ENCODE measurements at regions not wholly inside any gene's neighbourhood (a gene's known extent, or its start where the extent isn't known, plus 50 kb on each side); places are given as distances from the start of the nearest gene placed in this dataset.

DNA sequence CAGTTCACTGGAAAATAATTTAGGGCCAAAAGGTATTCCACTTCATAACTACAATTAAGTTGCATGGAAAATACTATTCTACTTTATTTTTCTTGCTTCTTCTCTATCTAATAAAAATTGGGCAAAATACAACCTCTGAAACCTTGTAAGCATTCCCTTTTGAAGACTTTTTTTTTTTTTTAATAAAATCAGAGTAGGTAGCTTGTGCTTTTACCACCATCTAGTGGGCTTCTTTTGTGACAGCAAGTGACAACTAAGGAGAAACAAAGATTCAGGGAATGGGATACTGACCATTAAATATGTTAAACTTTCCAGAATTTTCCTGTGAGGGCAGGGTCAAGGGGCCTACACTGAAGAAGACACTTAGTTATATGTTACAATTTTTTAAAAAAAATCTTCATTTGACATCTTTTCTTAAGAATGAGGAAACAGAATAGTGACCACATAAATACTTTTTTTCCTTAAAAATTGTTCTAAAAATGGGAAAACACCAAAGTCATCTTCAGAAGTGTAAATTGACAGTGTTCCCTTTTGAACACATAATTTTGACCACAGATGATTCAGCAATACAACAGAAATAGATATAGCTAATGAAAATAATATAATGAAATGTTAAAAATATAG, 1183.2 kb upstream of the ACVR2A start:
- no peak for DNase-seq (ENCODE audit: low read depth in 2 of 2, low spot score in 1 of 2)

DNA sequence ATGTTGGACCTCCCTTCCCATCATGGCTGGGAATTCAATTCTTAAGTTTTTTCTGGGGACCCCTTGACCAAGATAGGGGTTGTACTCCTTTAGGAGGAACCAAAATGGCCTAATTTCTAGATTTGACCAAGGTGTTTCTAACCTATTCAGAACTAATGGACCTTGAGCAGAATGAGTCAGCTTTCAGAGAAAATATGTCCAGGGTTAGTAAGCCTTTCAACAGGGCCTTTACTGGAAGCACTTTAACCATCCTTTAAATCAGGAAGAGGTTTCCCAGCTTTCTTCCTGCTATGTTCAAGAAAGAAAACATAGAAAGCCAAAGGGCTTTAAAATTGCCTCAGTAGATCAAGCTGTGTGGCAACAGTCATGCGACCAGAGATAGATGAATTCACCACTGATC, 1184.9 kb upstream of the ACVR2A start:
- DNase-seq (ENCODE audit: low read depth in 2 of 2, low spot score in 1 of 2), result no peak

GRCh38 chr2:146652311-146652710, 1192.5 kb upstream of the ACVR2A start:
- no peak for DNase-seq (ENCODE audit: low read depth in 2 of 2, low spot score in 1 of 2)

DNA sequence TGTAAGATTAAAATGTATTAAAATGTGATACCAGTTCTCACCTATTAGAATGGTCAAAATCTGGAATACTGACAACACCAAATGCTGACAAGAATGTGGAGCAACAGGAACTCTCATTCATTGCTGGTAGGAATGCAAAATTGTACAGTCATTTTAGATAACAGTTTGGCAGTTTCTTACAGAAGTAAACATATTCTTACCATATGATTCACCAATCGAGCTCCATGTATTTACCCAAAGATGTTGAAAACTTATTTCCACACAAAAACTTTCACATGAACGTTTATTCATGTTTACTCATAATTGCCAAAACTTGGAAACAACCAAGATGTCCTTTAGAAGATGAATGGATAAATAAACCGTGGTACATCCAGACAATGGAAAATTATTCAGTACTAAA, 1193.5 kb upstream of the ACVR2A start:
- DNase-seq (ENCODE audit: low read depth in 2 of 2, low spot score in 1 of 2), result no peak

DNA sequence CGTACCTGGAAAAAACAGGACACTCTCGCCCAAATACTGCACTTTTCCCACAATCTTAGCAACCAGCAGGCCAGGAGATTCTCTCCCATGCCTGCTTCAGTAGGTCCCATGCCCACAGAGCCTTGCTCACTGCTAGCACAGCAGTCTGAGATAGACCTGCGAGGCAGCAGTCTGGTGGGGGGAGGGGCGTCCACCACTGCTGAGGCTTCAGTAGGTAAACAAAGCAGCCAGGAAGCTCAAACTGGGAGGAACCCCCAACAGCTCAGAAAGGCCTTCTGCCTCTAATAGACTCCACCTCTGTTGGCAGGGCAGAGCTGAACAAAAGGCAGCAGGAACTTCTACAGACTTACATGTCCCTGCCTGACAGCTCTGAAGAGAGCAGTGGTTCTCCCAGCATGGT, 1202.8 kb upstream of the ACVR2A start:
- DNase-seq (ENCODE audit: low read depth in 2 of 2, low spot score in 1 of 2), result no peak

- no peak for DNase-seq (ENCODE audit: low read depth in 2 of 2, low spot score in 1 of 2)
Observed at GRCh38 chr2:146634230-146635097, 1210.4 kb upstream of the ACVR2A start.

DNA sequence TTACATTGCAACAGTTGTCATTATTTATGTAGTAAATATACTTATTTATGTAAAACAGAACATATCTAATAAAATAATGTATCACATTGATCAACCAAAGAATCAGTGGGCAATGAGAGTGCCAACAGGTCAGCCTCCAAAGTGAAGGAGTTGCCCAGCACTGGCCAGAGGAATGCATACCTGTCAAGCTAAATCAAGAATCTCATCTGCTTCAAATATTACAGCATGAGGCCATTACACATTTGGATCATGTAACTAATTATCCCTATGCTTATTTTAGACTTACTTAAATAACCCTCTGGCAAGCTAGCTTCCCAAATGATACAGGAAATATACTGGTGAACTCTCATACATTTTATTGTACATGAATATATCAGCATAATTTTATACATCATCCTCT, 1211.7 kb upstream of the ACVR2A start:
- DNase-seq (ENCODE audit: low read depth in 2 of 2, low spot score in 1 of 2), result no peak

DNA sequence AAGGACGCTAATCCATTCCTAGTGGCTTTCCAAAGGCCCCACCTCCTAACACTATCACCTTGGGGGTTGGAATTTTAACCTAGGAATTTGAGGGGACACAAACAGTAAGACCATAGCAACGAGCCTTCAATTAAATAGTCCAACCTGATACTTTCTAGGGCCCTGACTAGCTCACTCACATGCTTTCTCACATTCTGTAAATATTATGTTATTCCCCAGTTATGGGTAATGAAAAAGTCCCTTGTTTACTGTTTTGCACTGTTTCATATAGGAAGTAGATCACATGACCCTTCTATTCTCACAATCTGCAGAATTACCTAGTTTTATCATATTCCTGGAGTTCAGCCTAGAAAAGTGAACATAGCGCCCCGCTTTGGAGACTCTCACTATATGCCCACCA, 1212.1 kb upstream of the ACVR2A start:
- no peak for DNase-seq (ENCODE audit: low read depth in 2 of 2, low spot score in 1 of 2)

DNA sequence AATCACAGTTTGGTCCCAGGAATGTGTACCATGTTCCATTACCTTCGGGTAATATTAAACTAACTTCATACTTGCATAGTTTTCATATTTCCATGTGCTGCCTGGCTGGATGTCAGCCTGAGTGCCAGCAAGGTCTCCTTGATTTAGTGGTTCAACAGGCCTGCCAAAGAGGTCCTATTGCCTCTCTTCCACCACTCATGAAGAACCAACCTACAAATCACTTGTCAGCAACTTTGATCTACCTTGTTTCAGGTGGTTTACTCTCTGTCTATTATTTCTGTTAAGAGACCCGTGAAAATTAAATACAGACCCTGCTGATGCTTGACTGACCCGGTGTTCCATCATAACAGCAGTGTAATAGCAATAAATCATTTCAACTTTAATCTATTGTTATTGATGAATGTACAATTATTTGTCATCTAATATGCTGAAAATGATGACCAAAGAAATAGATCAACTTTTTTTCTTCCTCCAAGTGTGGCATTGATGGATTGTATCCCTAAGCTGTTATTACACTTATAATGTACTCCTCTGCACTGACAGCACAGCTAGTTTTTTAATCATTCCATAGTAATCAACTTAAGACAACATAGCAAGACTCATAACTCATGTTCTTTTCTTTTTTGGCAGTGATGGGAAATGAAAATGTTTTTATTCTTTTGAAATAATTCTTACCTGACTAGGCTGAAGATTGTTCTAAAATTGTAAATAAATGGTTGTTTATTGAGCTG, 1220.2 kb upstream of the ACVR2A start:
- DNase-seq (ENCODE audit: low read depth in 2 of 2, low spot score in 1 of 2), result no peak

- no peak for DNase-seq (ENCODE audit: low read depth in 2 of 2, low spot score in 1 of 2)
Observed at GRCh38 chr2:146623771-146624170, 1221.1 kb upstream of the ACVR2A start.

GRCh38 chr2:146621656-146622055, 1223.2 kb upstream of the ACVR2A start:
- no peak for DNase-seq (ENCODE audit: low read depth in 2 of 2, low spot score in 1 of 2)

DNA sequence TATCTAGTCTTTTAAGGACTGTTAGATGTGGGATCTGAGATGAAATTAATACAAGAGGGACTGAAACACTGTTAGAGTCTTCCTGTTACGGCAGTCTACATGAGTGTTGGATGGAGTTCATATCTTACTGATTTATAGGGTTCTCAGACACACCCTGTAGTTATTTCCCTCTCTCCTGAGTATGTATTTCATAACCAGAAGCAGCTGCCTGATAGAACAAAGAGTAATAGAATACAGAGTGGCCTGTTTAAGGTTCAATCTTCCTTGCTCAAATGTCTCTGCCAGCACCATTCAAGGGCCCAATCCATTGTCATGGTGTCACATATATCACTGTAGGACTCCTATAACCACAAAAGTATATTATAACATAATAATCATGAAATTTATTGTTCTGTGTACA, 1229.1 kb upstream of the ACVR2A start:
- DNase-seq (ENCODE audit: low read depth in 2 of 2, low spot score in 1 of 2), result no peak

DNA sequence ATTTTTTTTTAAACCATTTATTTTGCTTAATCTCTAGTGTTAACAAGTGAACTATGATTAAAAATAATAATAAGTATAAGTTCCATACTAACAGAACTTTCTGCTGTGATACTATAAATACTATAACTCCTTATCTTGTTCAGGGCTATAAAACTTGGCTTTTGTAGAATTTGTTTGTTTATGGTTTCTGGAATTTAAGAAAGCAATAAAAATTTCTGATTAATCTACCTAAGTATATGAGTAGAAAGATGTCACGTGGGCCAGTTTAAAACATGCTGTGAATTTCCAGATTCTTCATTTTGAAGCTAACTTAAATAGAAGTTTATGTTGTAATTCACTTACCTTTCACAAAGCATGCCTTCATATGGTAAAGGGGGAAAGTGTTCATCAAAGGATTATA, 1236.3 kb upstream of the ACVR2A start:
- no peak for DNase-seq (ENCODE audit: low read depth in 2 of 2, low spot score in 1 of 2)

DNA sequence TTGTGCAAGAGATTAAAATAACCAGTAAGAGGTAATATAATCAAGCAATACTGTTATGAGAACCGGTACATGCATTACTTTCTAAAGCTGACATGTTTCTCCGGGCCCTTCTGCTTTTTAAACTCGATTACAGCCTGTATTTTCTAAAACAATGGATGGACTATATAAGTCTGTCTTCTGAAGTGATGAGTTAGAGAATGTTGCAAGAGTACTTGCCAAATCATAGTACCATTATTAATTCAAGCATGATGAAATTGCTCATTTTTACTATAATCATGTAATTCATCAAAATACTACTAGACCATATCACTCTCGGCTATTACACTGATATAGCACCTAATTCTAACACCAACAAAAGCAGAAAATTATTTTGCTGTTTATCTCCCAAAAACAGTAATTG, 1240.3 kb upstream of the ACVR2A start:
- no peak for DNase-seq (ENCODE audit: low read depth in 2 of 2, low spot score in 1 of 2)

GRCh38 chr2:146602856-146603255, 1242.0 kb upstream of the ACVR2A start:
- no peak for DNase-seq (ENCODE audit: low read depth in 2 of 2, low spot score in 1 of 2)

- DNase-seq (ENCODE audit: low read depth in 2 of 2, low spot score in 1 of 2), result no peak
Observed at GRCh38 chr2:146602383-146602782, 1242.4 kb upstream of the ACVR2A start.

DNA sequence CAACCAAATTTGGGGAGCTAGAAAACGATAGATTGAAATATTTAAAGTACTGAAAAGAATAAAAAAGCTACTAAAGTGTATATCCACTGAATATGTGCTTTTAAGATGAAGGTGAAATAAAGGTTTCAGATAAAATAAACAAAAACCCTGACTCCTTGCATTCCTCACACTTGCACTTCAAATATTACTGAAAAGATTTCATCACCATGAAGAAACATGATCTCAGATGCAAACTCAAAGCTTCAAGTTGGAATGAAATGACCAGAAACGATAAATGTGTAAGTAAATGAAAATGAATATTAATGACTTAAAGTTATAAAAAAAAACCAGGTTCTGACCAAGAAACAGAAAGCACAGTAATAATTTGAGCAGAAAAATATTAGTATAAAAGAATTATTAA, 1246.0 kb upstream of the ACVR2A start:
- DNase-seq (ENCODE audit: low read depth in 2 of 2, low spot score in 1 of 2), result no peak

GRCh38 chr2:146597291-146597690, 1247.5 kb upstream of the ACVR2A start:
- DNase-seq (ENCODE audit: low read depth in 2 of 2, low spot score in 1 of 2), result no peak

- DNase-seq (ENCODE audit: low read depth in 2 of 2, low spot score in 1 of 2), result no peak
Observed at GRCh38 chr2:146591908-146592307, 1252.9 kb upstream of the ACVR2A start.

DNA sequence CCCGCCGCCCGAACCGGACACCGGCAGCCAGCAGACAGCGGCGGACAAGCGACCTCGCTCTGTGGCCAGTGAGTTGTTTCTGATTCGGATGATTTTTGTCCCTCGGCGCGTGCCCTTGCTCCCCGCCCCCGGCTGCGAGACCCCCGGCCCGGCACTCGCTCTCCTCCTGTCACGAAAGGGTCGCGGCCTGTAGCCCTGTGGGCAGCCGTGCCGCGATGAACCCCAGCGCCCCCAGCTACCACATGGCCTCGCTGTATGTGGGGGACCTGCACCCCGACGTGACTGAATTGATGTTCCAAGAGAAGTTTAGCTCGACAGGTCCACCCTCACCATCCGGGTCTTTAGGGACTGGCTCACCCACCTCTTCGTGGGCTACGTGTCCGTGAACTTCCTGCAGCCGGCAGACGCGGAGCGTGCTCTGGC, 1257.5 kb upstream of the ACVR2A start:
- DNase-seq (ENCODE audit: low read depth in 2 of 2, low spot score in 1 of 2), result no peak

GRCh38 chr2:146584316-146584715, 1260.5 kb upstream of the ACVR2A start:
- DNase-seq (ENCODE audit: low read depth in 2 of 2, low spot score in 1 of 2), result no peak

Measured in stimulated activated CD8-positive, alpha-beta memory T cell treated with anti-CD3 and anti-CD28 coated beads, Interleukin-4, amount 100 ng/mL, for 1 hour (primary cell).